Activated CD4-positive, alpha-beta T cell treated with anti-CD3 and anti-CD28 coated beads, Interleukin-2, amount 50 U/mL, for 24 hours (primary cell): ENCODE measurements at regions not wholly inside any gene's neighbourhood (a gene's known extent, or its start where the extent isn't known, plus 50 kb on each side); places are given as distances from the start of the nearest gene placed in this dataset.
A peak's percentile ranks its signal among the peaks of the same experiment; 100 is the strongest.

Experiments used
- DNase-seq, 2 donors: peaks; one replicate each; pipeline ENCODE4 v3.0.0-alpha.2; 2020; ENCODE audit warnings: low read depth in 1 of 2, low spot score in 1 of 2

- DNase-seq = no peak
Measured at GRCh38 chr4:74878323-74878722, 54.6 kb upstream of the PARM1 start.

GRCh38 chr4:74875451-74875850 lies 57.5 kb upstream of the PARM1 start:
- no peak for DNase-seq

- DNase-seq = peak in 1 of 2 donors; percentile 4
Measured at GRCh38 chr4:74874753-74875367, 58.1 kb upstream of the PARM1 start.

GRCh38 chr4:74873545-74874301 lies 59.2 kb upstream of the PARM1 start:
- DNase-seq = no peak

- DNase-seq = no peak
Measured at GRCh38 chr4:74858921-74859562, 64.7 kb upstream of the BTC start.

- no peak for DNase-seq
Measured at GRCh38 chr4:74855879-74856278, 61.6 kb upstream of the BTC start.

GRCh38 chr4:74848774-74849173 lies 54.5 kb upstream of the BTC start:
- DNase-seq = no peak

- DNase-seq = no peak
Measured at GRCh38 chr4:74845834-74846233, 51.5 kb upstream of the BTC start.
